Lung (tissue), 11 donors: ENCODE measurements at regions not wholly inside any gene's neighbourhood (a gene's known extent, or its start where the extent isn't known, plus 50 kb on each side); places are given as distances from the start of the nearest gene placed in this dataset.

Experiments
- ATAC-seq: fragments of 200-7000 bp; cut with Tn5 transposase; one replicate; pipeline ENCODE4 v1.9.1; 2020; ENCODE audit warnings: moderate number of reproducible peaks; ENCODE audit not compliant: insufficient read depth, low FRiP score
- DNase-seq, 3 donors: peaks; one replicate each; pipeline ENCODE4 v3.0.0-alpha.2; 2013 to 2017
- H3K27ac ChIP-seq, 2 donors: one replicate each; pipeline ENCODE4 v1.5.1; 2013; ENCODE audit warnings: mild to moderate bottlenecking in 2 of 2, moderate library complexity in 2 of 2, control low read depth in 1 of 2, inconsistent platforms in 1 of 2, low read depth in 1 of 2, low read length in 1 of 2
- H3K27me3 ChIP-seq, 3 donors: one replicate each; pipeline ENCODE4 v1.5.1; 2013; ENCODE audit warnings: low read length in 2 of 3; ENCODE audit not compliant: control insufficient read depth in 3 of 3, insufficient read depth in 3 of 3
- H3K36me3 ChIP-seq, 4 donors: one replicate each; pipeline ENCODE4 v1.5.1; 2013; ENCODE audit warnings: low read length in 4 of 4, mild to moderate bottlenecking in 1 of 4, moderate library complexity in 1 of 4; ENCODE audit not compliant: control insufficient read depth in 4 of 4, insufficient read depth in 4 of 4
- H3K4me1 ChIP-seq, 5 donors: one replicate each; pipeline ENCODE4 v1.5.1; 2013; ENCODE audit warnings: low read length in 5 of 5, mild to moderate bottlenecking in 2 of 5, moderate library complexity in 1 of 5; ENCODE audit not compliant: control insufficient read depth in 5 of 5, insufficient read depth in 5 of 5
- H3K4me3 ChIP-seq: one replicate; pipeline ENCODE4 v1.5.1; 2013; ENCODE audit warnings: mild to moderate bottlenecking, control low read depth, moderate library complexity
- H3K9ac ChIP-seq, 2 donors: one replicate each; pipeline ENCODE4 v1.5.1; 2013; ENCODE audit warnings: low read length in 2 of 2, control low read depth in 1 of 2; ENCODE audit not compliant: insufficient read depth in 1 of 2
- H3K9me3 ChIP-seq, 4 donors: one replicate each; pipeline ENCODE4 v1.5.1; 2013; ENCODE audit warnings: low read length in 3 of 4, mild to moderate bottlenecking in 1 of 4, moderate library complexity in 1 of 4; ENCODE audit not compliant: control insufficient read depth in 4 of 4, insufficient read depth in 3 of 4
- WGBS, 2 donors: extraction: QIAGEN DNeasy Blood & Tissue Kit; methylation state at CpG; one replicate each; pipeline ENCODE4 v1.1.7; 2013; 5-methylcytosine and 5-hydroxymethylcytosine counted together
- TF ChIP-seq, protein P1 (sequence below): IDR thresholded peaks from 2 replicates; pipeline ENCODE4 v1.5.1; 2012; ENCODE audit warnings: mild to moderate bottlenecking; ENCODE audit errors: control extremely low read depth, extremely low read depth
- donor health status: control.
- donor health status: control.
- donor health status: Bipolar disorder and iron deficiency.
- donor health status: healthy.
- donor health status: DM: yes; HTN: yes; CAD: no.

DNA sequence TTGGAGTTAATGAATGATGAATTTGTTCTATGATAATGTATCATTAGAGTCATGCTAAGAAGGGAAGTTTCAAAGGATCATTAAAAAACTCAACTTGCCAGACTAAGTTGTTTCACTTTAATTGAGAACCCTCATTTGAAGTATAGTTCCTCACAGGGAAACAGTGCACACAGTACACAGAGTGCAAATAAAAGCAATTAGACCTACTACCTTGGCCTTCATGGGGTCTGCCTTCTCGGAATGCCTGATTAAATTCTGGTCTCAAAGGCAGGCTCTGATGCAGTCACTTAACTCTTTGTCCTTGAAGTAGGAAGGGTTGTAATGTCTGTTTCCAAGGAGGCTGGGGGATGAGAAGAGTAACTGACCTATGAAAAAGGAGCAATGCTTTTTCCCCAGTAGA lies 457.3 kb downstream of the TBC1D32 start:
- Histone ChIP-seq H3K9ac (no peak overlapping the region), H3K27me3 (no peaks in the 10 kb centered on the region), H3K27ac (no peak overlapping the region), H3K4me3 (no peak overlapping the region), H3K36me3 (no peaks in the 10 kb centered on the region), H3K9me3 (peaks cover 0 to 6% (median 0%) of the 10 kb centered on the region in 4 donors), H3K4me1 (no peaks in the 10 kb centered on the region)
- TF ChIP-seq, protein P1, sequence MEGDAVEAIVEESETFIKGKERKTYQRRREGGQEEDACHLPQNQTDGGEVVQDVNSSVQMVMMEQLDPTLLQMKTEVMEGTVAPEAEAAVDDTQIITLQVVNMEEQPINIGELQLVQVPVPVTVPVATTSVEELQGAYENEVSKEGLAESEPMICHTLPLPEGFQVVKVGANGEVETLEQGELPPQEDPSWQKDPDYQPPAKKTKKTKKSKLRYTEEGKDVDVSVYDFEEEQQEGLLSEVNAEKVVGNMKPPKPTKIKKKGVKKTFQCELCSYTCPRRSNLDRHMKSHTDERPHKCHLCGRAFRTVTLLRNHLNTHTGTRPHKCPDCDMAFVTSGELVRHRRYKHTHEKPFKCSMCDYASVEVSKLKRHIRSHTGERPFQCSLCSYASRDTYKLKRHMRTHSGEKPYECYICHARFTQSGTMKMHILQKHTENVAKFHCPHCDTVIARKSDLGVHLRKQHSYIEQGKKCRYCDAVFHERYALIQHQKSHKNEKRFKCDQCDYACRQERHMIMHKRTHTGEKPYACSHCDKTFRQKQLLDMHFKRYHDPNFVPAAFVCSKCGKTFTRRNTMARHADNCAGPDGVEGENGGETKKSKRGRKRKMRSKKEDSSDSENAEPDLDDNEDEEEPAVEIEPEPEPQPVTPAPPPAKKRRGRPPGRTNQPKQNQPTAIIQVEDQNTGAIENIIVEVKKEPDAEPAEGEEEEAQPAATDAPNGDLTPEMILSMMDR, result no peak
- no peak for ATAC-seq
- 65 to 86% methylated on average over 1 of the region's 1 CpG for WGBS, 2 donors
- no peak for DNase-seq

DNA sequence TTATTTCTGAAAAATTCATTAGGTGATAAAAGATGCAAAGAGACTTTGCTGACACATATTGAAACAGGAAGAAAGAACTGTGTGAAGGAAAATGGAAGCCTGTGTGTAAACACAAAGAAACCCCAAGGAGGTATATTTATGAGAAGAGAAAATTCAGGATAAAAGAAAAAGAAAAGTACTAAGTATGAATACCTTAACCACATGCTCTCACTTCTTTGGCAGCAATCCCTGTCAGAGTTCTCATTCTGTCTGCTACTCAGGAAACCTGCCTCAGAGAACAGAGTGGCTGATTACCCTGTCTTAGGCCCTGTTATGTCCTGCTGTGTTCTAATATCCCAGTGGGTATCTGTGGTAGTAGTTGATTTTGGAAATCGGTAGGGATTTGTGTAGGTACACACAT lies 457.9 kb downstream of the TBC1D32 start:
- no peak for DNase-seq
- peaks cover 0 to 8% (median 0%) of the 10 kb centered on the region in 4 donors for H3K9me3 ChIP-seq
- no peak for ATAC-seq
- TF ChIP-seq, protein P1, result no peak
- H3K4me3 ChIP-seq, result no peak overlapping the region
- no peaks in the 10 kb centered on the region for H3K36me3 ChIP-seq
- WGBS, 2 donors, result 83 to 92% methylated on average over 1 of the region's 1 CpG
- no peaks in the 10 kb centered on the region for H3K4me1 ChIP-seq
- H3K27me3 ChIP-seq, result no peaks in the 10 kb centered on the region
- H3K27ac ChIP-seq, result no peak overlapping the region
- no peak overlapping the region for H3K9ac ChIP-seq

DNA sequence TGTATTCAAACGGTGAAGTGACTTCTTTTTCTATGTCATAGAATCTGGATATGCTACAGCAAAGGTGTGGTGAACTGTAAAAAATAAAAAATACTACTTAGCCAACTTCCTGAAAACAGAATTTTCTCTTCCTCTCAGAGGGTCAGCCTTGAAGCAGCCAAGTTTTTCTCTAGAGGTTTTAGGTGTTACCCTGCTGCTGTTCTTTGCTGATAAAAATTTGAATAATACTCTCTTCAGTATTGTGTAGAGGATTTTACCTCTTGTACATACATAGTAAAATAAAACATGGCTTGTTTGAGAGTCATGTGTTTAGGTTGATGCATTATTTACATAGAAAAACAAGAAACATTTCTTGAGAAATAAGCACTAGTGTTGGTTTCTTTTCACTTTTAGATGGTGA lies 458.4 kb downstream of the TBC1D32 start:
- ATAC-seq (no peak), DNase-seq (no peak)
- TF ChIP-seq, protein P1, result no peak
- Histone ChIP-seq H3K36me3 (no peaks in the 10 kb centered on the region), H3K27me3 (no peaks in the 10 kb centered on the region), H3K9me3 (peaks cover 0 to 9% (median 0%) of the 10 kb centered on the region in 4 donors), H3K4me3 (no peak overlapping the region), H3K9ac (no peak overlapping the region), H3K27ac (no peak overlapping the region), H3K4me1 (no peaks in the 10 kb centered on the region)
- WGBS, 2 donors, result 14 to 25% methylated on average over 1 of the region's 1 CpG

DNA sequence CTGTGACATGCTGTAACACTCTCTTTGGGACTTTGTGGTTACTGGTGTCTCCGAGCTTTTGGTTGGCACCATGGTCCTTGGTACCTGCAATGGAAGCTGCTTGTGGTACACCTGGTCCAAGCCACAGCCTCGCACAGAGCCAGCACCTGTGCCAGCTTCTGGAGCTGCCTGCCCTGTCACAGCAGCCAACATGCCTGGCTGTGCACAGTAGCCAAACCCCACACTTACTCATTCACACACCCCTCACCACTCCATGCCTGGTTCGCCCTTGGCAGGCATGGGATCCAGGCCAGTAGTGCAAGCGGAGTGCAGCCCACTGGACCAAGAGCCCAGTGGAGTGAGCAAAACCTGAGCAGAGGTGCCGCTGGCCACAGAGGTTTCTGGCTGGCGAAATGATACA lies 459.9 kb downstream of the TBC1D32 start:
- TF ChIP-seq, protein P1, result no peak
- H3K4me3 ChIP-seq, result no peak overlapping the region
- H3K9ac ChIP-seq, result no peak overlapping the region
- H3K36me3 ChIP-seq, result no peaks in the 10 kb centered on the region
- peaks cover 0 to 9% (median 0%) of the 10 kb centered on the region in 4 donors for H3K9me3 ChIP-seq
- DNase-seq (no peak), ATAC-seq (no peak)
- H3K4me1 ChIP-seq, result no peaks in the 10 kb centered on the region
- no peaks in the 10 kb centered on the region for H3K27me3 ChIP-seq
- 87 to 95% methylated on average over 6 of the region's 6 CpGs for WGBS, 2 donors
- H3K27ac ChIP-seq, result no peak overlapping the region
